ENCODE measurements at regions not wholly inside any gene's neighbourhood (a gene's known extent, or its start where the extent isn't known, plus 50 kb on each side); places are given as distances from the start of the nearest gene placed in this dataset.

GRCh38 chr5:124652892-124653441 is 93.5 kb downstream of the ZNF608 start:
- TF ChIP-seq, protein P1, sequence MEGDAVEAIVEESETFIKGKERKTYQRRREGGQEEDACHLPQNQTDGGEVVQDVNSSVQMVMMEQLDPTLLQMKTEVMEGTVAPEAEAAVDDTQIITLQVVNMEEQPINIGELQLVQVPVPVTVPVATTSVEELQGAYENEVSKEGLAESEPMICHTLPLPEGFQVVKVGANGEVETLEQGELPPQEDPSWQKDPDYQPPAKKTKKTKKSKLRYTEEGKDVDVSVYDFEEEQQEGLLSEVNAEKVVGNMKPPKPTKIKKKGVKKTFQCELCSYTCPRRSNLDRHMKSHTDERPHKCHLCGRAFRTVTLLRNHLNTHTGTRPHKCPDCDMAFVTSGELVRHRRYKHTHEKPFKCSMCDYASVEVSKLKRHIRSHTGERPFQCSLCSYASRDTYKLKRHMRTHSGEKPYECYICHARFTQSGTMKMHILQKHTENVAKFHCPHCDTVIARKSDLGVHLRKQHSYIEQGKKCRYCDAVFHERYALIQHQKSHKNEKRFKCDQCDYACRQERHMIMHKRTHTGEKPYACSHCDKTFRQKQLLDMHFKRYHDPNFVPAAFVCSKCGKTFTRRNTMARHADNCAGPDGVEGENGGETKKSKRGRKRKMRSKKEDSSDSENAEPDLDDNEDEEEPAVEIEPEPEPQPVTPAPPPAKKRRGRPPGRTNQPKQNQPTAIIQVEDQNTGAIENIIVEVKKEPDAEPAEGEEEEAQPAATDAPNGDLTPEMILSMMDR (IDR thresholded peaks at IDR 0.05; ENCODE audit: unreplicated experiment): no peak
- H3K27me3 Mint-ChIP-seq: no peaks in the 10 kb centered on the region
- DNase-seq (ENCODE audit: low spot score, unreplicated experiment): no peak
- H3K27ac Mint-ChIP-seq: peak overlapping the region; percentile 54
- H3K4me1 Mint-ChIP-seq (ENCODE audit: low read depth): peaks cover 54% of the 10 kb centered on the region
- no peak overlapping the region for H3K4me3 Mint-ChIP-seq (ENCODE audit: low read depth)
- peaks cover 16% of the 10 kb centered on the region for H3K36me3 Mint-ChIP-seq (ENCODE audit: insufficient read depth)
- no peaks in the 10 kb centered on the region for H3K9me3 Mint-ChIP-seq (ENCODE audit: low read depth)

- H3K27ac Mint-ChIP-seq: peak overlapping the region; percentile 93
- H3K9me3 Mint-ChIP-seq (ENCODE audit: low read depth): no peaks in the 10 kb centered on the region
- no peaks in the 10 kb centered on the region for H3K27me3 Mint-ChIP-seq
- TF ChIP-seq, protein P1 (IDR thresholded peaks at IDR 0.05; ENCODE audit: unreplicated experiment): no peak
- peaks cover 52% of the 10 kb centered on the region for H3K4me1 Mint-ChIP-seq (ENCODE audit: low read depth)
- H3K36me3 Mint-ChIP-seq (ENCODE audit: insufficient read depth): peaks cover 20% of the 10 kb centered on the region
- DNase-seq (ENCODE audit: low spot score, unreplicated experiment): no peak
- peak overlapping the region; percentile 58 for H3K4me3 Mint-ChIP-seq (ENCODE audit: low read depth)
Measured at GRCh38 chr5:124652514-124652819, 94.0 kb downstream of the ZNF608 start.

DNA sequence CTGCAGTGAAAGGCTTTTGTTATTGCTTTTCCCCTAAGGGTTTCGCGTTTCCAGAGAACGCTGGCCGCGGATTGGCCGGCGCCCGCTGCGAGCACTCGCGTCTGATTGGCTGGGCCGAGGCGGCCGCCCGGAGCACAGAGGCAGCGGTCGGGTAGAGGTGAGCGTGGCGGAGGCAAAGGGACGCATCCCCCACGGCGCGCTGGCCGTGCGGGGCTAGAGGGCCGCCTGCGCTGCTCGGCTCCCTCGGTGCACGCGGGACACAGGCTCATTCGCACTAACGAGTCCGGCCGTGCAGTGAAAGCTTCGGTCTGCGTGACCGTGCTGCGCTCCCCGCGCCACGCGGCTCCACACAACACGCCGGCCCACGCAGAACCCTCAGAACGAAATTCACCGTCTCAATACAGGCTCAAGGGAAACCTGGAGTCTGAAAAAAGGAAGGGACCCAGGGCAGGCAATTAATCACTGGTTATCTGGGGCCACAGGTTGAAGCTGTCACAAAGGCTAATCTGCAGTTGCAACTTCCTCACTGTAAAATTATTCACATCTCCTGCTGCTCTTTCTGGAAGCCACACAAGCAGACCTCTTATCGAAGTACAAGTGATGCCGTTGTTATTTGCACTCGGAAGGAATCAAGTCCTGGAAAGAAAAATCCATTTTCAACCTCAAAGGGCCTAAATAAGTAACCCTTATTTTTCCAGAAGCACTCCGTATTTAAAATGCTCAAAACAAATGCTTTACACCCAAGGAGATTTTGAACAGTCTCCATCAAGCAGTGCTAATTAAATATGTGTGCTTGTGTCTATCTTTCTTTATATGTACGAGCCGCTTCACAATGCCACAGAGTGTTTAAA is 94.6 kb downstream of the ZNF608 start:
- Mint-ChIP-seq H3K4me3 (ENCODE audit: low read depth) (peak overlapping the region; percentile 58), H3K4me1 (ENCODE audit: low read depth) (peaks cover 53% of the 10 kb centered on the region), H3K9me3 (ENCODE audit: low read depth) (no peaks in the 10 kb centered on the region), H3K27me3 (no peaks in the 10 kb centered on the region), H3K27ac (peak overlapping the region; percentile 93), H3K36me3 (ENCODE audit: insufficient read depth) (peaks cover 26% of the 10 kb centered on the region)
- TF ChIP-seq, protein P1 (IDR thresholded peaks at IDR 0.05; ENCODE audit: unreplicated experiment): no peak
- DNase-seq (ENCODE audit: low spot score, unreplicated experiment): peak; percentile 47

GRCh38 chr5:124650951-124651662 is 95.3 kb downstream of the ZNF608 start:
- Mint-ChIP-seq H3K27ac (peak overlapping the region; percentile 93), H3K27me3 (no peaks in the 10 kb centered on the region), H3K9me3 (ENCODE audit: low read depth) (no peaks in the 10 kb centered on the region), H3K4me1 (ENCODE audit: low read depth) (peaks cover 53% of the 10 kb centered on the region), H3K4me3 (ENCODE audit: low read depth) (peak overlapping the region; percentile 58), H3K36me3 (ENCODE audit: insufficient read depth) (peaks cover 32% of the 10 kb centered on the region)
- TF ChIP-seq, protein P1 (IDR thresholded peaks at IDR 0.05; ENCODE audit: unreplicated experiment): no peak
- no peak for DNase-seq (ENCODE audit: low spot score, unreplicated experiment)

- TF ChIP-seq, protein P1 (IDR thresholded peaks at IDR 0.05; ENCODE audit: unreplicated experiment): no peak
- Mint-ChIP-seq H3K27ac (peak overlapping the region; percentile 76), H3K4me1 (ENCODE audit: low read depth) (peaks cover 53% of the 10 kb centered on the region), H3K36me3 (ENCODE audit: insufficient read depth) (peaks cover 36% of the 10 kb centered on the region), H3K27me3 (no peaks in the 10 kb centered on the region), H3K9me3 (ENCODE audit: low read depth) (no peaks in the 10 kb centered on the region), H3K4me3 (ENCODE audit: low read depth) (no peak overlapping the region)
- no peak for DNase-seq (ENCODE audit: low spot score, unreplicated experiment)
Measured at GRCh38 chr5:124650147-124650561, 96.3 kb downstream of the ZNF608 start.
